Neural cell (in vitro differentiated cells): ENCODE measurements at regions not wholly inside any gene's neighbourhood (a gene's known extent, or its start where the extent isn't known, plus 50 kb on each side); places are given as distances from the start of the nearest gene placed in this dataset.

Source experiments
- EP300 ChIP-seq: fragments of 450-650 bp; conservative IDR thresholded peaks from 2 replicates; pipeline ENCODE4 v1.6.1; 2014; ENCODE audit warnings: antibody characterized with exemption, mild to moderate bottlenecking, moderate library complexity; ENCODE audit not compliant: poor library complexity, severe bottlenecking
- MXI1 ChIP-seq: fragments of 450-650 bp; conservative IDR thresholded peaks from 2 replicates; pipeline ENCODE4 v1.6.1; 2014; ENCODE audit warnings: antibody characterized with exemption, mild to moderate bottlenecking; ENCODE audit not compliant: poor library complexity, severe bottlenecking
- RAD21 ChIP-seq: fragments of 450-650 bp; conservative IDR thresholded peaks from 2 replicates; pipeline ENCODE4 v1.6.1; 2014; ENCODE audit warnings: antibody characterized with exemption, mild to moderate bottlenecking, moderate library complexity
- REST ChIP-seq: IDR thresholded peaks from 2 replicates; pipeline ENCODE4 v1.6.1; 2012; ENCODE audit warnings: borderline replicate concordance
- SMC3 ChIP-seq: fragments of 450-650 bp; conservative IDR thresholded peaks from 2 replicates; pipeline ENCODE4 v1.6.1; 2014; ENCODE audit warnings: antibody characterized with exemption, mild to moderate bottlenecking, moderate library complexity; ENCODE audit not compliant: poor library complexity
- TAF1 ChIP-seq: IDR thresholded peaks from 2 replicates; pipeline ENCODE4 v1.6.1; 2012; ENCODE audit warnings: low read depth
- TF ChIP-seq, protein P1 (sequence below): fragments of 450-650 bp; IDR thresholded peaks from 2 replicates; pipeline ENCODE4 v1.5.1; 2014; ENCODE audit warnings: antibody characterized with exemption, mild to moderate bottlenecking, moderate library complexity; ENCODE audit not compliant: poor library complexity, severe bottlenecking

DNA sequence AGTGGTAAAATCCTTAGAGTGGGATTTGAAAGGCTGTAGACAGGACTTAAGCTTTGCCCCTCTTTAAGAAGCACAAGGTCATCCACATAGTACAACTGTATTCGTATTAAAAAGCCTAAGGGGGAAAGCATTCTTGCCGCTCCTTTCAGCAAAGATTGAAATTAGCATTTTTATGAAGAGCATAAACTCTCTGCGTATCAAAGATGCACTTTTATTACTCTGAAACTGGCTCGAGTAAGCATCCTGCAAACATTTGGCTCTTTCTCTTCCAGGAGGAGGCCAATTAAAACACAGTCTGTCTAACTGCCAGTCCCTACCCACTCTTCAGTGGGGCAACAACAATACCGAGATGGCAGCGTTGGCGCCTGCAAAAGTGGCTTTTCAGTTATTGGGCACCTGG is 192.5 kb upstream of the TPRG1 start:
- TF ChIP-seq SMC3: no peak
- TF ChIP-seq, protein P1, sequence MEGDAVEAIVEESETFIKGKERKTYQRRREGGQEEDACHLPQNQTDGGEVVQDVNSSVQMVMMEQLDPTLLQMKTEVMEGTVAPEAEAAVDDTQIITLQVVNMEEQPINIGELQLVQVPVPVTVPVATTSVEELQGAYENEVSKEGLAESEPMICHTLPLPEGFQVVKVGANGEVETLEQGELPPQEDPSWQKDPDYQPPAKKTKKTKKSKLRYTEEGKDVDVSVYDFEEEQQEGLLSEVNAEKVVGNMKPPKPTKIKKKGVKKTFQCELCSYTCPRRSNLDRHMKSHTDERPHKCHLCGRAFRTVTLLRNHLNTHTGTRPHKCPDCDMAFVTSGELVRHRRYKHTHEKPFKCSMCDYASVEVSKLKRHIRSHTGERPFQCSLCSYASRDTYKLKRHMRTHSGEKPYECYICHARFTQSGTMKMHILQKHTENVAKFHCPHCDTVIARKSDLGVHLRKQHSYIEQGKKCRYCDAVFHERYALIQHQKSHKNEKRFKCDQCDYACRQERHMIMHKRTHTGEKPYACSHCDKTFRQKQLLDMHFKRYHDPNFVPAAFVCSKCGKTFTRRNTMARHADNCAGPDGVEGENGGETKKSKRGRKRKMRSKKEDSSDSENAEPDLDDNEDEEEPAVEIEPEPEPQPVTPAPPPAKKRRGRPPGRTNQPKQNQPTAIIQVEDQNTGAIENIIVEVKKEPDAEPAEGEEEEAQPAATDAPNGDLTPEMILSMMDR: no peak
- TF ChIP-seq MXI1: no peak
- TF ChIP-seq REST: no peak
- no peak for TF ChIP-seq TAF1
- TF ChIP-seq RAD21: no peak
- no peak for TF ChIP-seq EP300
